ENCODE measurements at regions not wholly inside any gene's neighbourhood (a gene's known extent, or its start where the extent isn't known, plus 50 kb on each side); places are given as distances from the start of the nearest gene placed in this dataset.
"Not testable (repeated sequence)": the region's sequence is repeated elsewhere in the genome, so short reads cannot be mapped to it uniquely, and the experiment has no call there.

GRCh38 chr7:66503551-66504031 lies 125.1 kb upstream of the KCTD7 start:
- intact Hi-C loops (cut with DNase I), result no loop called here
- Histone ChIP-seq H3K36me3 (no peaks in the 10 kb centered on the region), H3K27ac (no peak overlapping the region), H3K9me3 (no peaks in the 10 kb centered on the region), H3K4me3 (no peak overlapping the region), H3K27me3 (peaks cover 9% of the 10 kb centered on the region), H3K4me1 (no peaks in the 10 kb centered on the region), H3K9ac (ENCODE audit: low read depth in 2 of 2, low read length in 2 of 2) (no peak overlapping the region)
- TF ChIP-seq CTCF (IDR thresholded peaks at IDR 0.05), result no peak
- no peak for DNase-seq

- intact Hi-C loops (cut with DNase I), result no loop called here
- no peaks in the 10 kb centered on the region for H3K36me3 ChIP-seq
- H3K4me1 ChIP-seq, result no peaks in the 10 kb centered on the region
- H3K9me3 ChIP-seq, result no peaks in the 10 kb centered on the region
- no peak for DNase-seq
- H3K4me3 ChIP-seq, result no peak overlapping the region
- no peak overlapping the region for H3K27ac ChIP-seq
- no peak for TF ChIP-seq CTCF (IDR thresholded peaks at IDR 0.05)
- H3K27me3 ChIP-seq, result peaks cover 9% of the 10 kb centered on the region
- no peak overlapping the region for H3K9ac ChIP-seq (ENCODE audit: low read depth in 2 of 2, low read length in 2 of 2)
Observed at GRCh38 chr7:66504131-66504530, 124.5 kb upstream of the KCTD7 start.

- no peak for TF ChIP-seq CTCF (IDR thresholded peaks at IDR 0.05)
- DNase-seq, result no peak
- Histone ChIP-seq H3K27me3 (peaks cover 9% of the 10 kb centered on the region), H3K4me1 (no peaks in the 10 kb centered on the region), H3K9ac (ENCODE audit: low read depth in 2 of 2, low read length in 2 of 2) (no peak overlapping the region), H3K27ac (no peak overlapping the region), H3K4me3 (no peak overlapping the region), H3K9me3 (no peaks in the 10 kb centered on the region), H3K36me3 (no peaks in the 10 kb centered on the region)
- intact Hi-C loops (cut with DNase I), result no loop called here
Observed at GRCh38 chr7:66505009-66505408, 123.7 kb upstream of the KCTD7 start.

GRCh38 chr7:66505531-66506451 lies 122.9 kb upstream of the KCTD7 start:
- Histone ChIP-seq H3K4me3 (peak overlapping the region; percentile 20), H3K36me3 (no peaks in the 10 kb centered on the region), H3K9me3 (no peaks in the 10 kb centered on the region), H3K4me1 (no peaks in the 10 kb centered on the region), H3K27me3 (peaks cover 9% of the 10 kb centered on the region), H3K27ac (no peak overlapping the region), H3K9ac (ENCODE audit: low read depth in 2 of 2, low read length in 2 of 2) (no peak overlapping the region)
- no peak for TF ChIP-seq CTCF (IDR thresholded peaks at IDR 0.05)
- DNase-seq, result no peak
- intact Hi-C loops (cut with DNase I), result no loop called here

GRCh38 chr7:66506703-66507102 lies 122.0 kb upstream of the KCTD7 start:
- intact Hi-C loops (cut with DNase I); H3K27ac ChIP-seq; H3K4me3 ChIP-seq; DNase-seq; H3K9ac ChIP-seq (ENCODE audit: low read depth in 2 of 2, low read length in 2 of 2); H3K27me3 ChIP-seq; H3K36me3 ChIP-seq; H3K9me3 ChIP-seq; H3K4me1 ChIP-seq: not testable (repeated sequence)

GRCh38 chr7:66507764-66508296 lies 120.9 kb upstream of the KCTD7 start:
- Histone ChIP-seq H3K4me3 (no peak overlapping the region), H3K9me3 (no peaks in the 10 kb centered on the region), H3K4me1 (no peaks in the 10 kb centered on the region), H3K9ac (ENCODE audit: low read depth in 2 of 2, low read length in 2 of 2) (no peak overlapping the region), H3K36me3 (no peaks in the 10 kb centered on the region), H3K27me3 (peaks cover 9% of the 10 kb centered on the region), H3K27ac (no peak overlapping the region)
- no peak for TF ChIP-seq CTCF (IDR thresholded peaks at IDR 0.05)
- intact Hi-C loops (cut with DNase I), result no loop called here
- no peak for DNase-seq
